Small intestine (tissue), 7 donors: ENCODE measurements at regions not wholly inside any gene's neighbourhood (a gene's known extent, or its start where the extent isn't known, plus 50 kb on each side); places are given as distances from the start of the nearest gene placed in this dataset.

Experiments
- DNase-seq, 2 donors: peaks; one replicate each; pipeline versions ENCODE4 v3.0.0 to v3.0.0-alpha.2; 2013
- FAIRE-seq: peaks from 2 replicates; lab custom pipeline; 2012; peaks lifted over from hg19 to GRCh38; lab: Jason Lieb, UNC
- H3K27ac ChIP-seq, 3 donors: one replicate each; pipeline ENCODE4 v1.5.1; 2013; ENCODE audit warnings: low read length in 2 of 3, mild to moderate bottlenecking in 2 of 3, control low read depth in 1 of 3, inconsistent platforms in 1 of 3, low read depth in 1 of 3, moderate library complexity in 1 of 3
- H3K27me3 ChIP-seq, 3 donors: one replicate each; pipeline ENCODE4 v1.6.1; 2013; ENCODE audit warnings: low read length in 3 of 3, inconsistent platforms in 1 of 3; ENCODE audit not compliant: control insufficient read depth in 3 of 3, insufficient read depth in 3 of 3
- H3K36me3 ChIP-seq, 3 donors: one replicate each; pipeline ENCODE4 v1.6.1; 2013; ENCODE audit warnings: low read length in 3 of 3, inconsistent platforms in 1 of 3, low read depth in 1 of 3, mild to moderate bottlenecking in 1 of 3, moderate library complexity in 1 of 3; ENCODE audit not compliant: control insufficient read depth in 3 of 3, insufficient read depth in 2 of 3
- H3K4me1 ChIP-seq, 3 donors: one replicate each; pipeline ENCODE4 v1.6.1; 2013; ENCODE audit warnings: low read length in 2 of 3, inconsistent platforms in 1 of 3, low read depth in 1 of 3, mild to moderate bottlenecking in 1 of 3, moderate library complexity in 1 of 3; ENCODE audit not compliant: control insufficient read depth in 3 of 3, insufficient read depth in 2 of 3
- H3K4me3 ChIP-seq, 3 donors: one replicate each; pipeline ENCODE4 v1.5.1; 2013; ENCODE audit warnings: low read length in 3 of 3, control low read depth in 1 of 3, inconsistent platforms in 1 of 3, low read depth in 1 of 3, mild to moderate bottlenecking in 1 of 3, moderate library complexity in 1 of 3
- H3K9me3 ChIP-seq, 2 donors: one replicate each; pipeline ENCODE4 v1.6.1; 2013; ENCODE audit warnings: low read depth in 1 of 2, low read length in 1 of 2; ENCODE audit not compliant: control insufficient read depth in 2 of 2, insufficient read depth in 1 of 2
- WGBS, 3 donors: extraction: QIAGEN DNeasy Blood & Tissue Kit; methylation state at CpG; one replicate each; pipeline ENCODE4 v1.1.7; 2013; 5-methylcytosine and 5-hydroxymethylcytosine counted together
- donor health status: healthy with polysubstance abuse.
- donor health status: control.
- donor health status: control.
- donor health status: Bipolar disorder and iron deficiency.
- donor health status: healthy.

GRCh38 chr10:31659665-31660064, 269.0 kb downstream of the ARHGAP12 start:
- no peak overlapping the region for H3K4me3 ChIP-seq
- no peaks in the 10 kb centered on the region for H3K9me3 ChIP-seq
- H3K36me3 ChIP-seq, result no peaks in the 10 kb centered on the region
- no peak overlapping the region for H3K27ac ChIP-seq
- no peaks in the 10 kb centered on the region for H3K27me3 ChIP-seq
- 62 to 68% (median 63%) methylated on average over 4 of the region's 4 CpGs for WGBS, 3 donors
- FAIRE-seq, result no peak
- H3K4me1 ChIP-seq, result no peaks in the 10 kb centered on the region
- no peak for DNase-seq

- DNase-seq, result no peak
- FAIRE-seq, result no peak
- no peaks in the 10 kb centered on the region for H3K27me3 ChIP-seq
- H3K9me3 ChIP-seq, result no peaks in the 10 kb centered on the region
- no peaks in the 10 kb centered on the region for H3K36me3 ChIP-seq
- no peak overlapping the region for H3K27ac ChIP-seq
- H3K4me3 ChIP-seq, result no peak overlapping the region
- 56 to 80% (median 79%) methylated on average over 2 of the region's 2 CpGs for WGBS, 3 donors
- H3K4me1 ChIP-seq, result no peaks in the 10 kb centered on the region
These were observed 271.2 kb downstream of the ARHGAP12 start for GRCh38 chr10:31657434-31657872.

GRCh38 chr10:31656851-31657433, 271.7 kb downstream of the ARHGAP12 start:
- Histone ChIP-seq H3K36me3 (no peaks in the 10 kb centered on the region), H3K4me3 (no peak overlapping the region), H3K27ac (no peak overlapping the region), H3K27me3 (no peaks in the 10 kb centered on the region), H3K9me3 (no peaks in the 10 kb centered on the region), H3K4me1 (no peaks in the 10 kb centered on the region)
- WGBS, 3 donors, result 40 to 43% (median 42%) methylated on average over 1 of the region's 1 CpG
- DNase-seq, result no peak
- no peak for FAIRE-seq

GRCh38 chr10:31652038-31652437, 276.6 kb downstream of the ARHGAP12 start:
- Histone ChIP-seq H3K4me1 (no peaks in the 10 kb centered on the region), H3K4me3 (no peak overlapping the region), H3K27me3 (no peaks in the 10 kb centered on the region), H3K27ac (no peak overlapping the region), H3K36me3 (no peaks in the 10 kb centered on the region), H3K9me3 (no peaks in the 10 kb centered on the region)
- no peak for DNase-seq
- no peak for FAIRE-seq
- WGBS, 3 donors, result 95 to 97% (median 97%) methylated on average over 1 of the region's 1 CpG

GRCh38 chr10:31650010-31650409, 278.6 kb downstream of the ARHGAP12 start:
- WGBS, 3 donors, result 50 to 82% (median 78%) methylated on average over 8 of the region's 8 CpGs
- Histone ChIP-seq H3K4me3 (no peak overlapping the region), H3K4me1 (no peaks in the 10 kb centered on the region), H3K36me3 (no peaks in the 10 kb centered on the region), H3K27ac (peak overlapping the region in 1 of 3 donors; percentile 44), H3K27me3 (no peaks in the 10 kb centered on the region), H3K9me3 (no peaks in the 10 kb centered on the region)
- FAIRE-seq (no peak), DNase-seq (peak in 1 of 2 donors; percentile 5)

GRCh38 chr10:31648966-31649365, 279.7 kb downstream of the ARHGAP12 start:
- Histone ChIP-seq H3K27ac (no peak overlapping the region), H3K36me3 (no peaks in the 10 kb centered on the region), H3K9me3 (no peaks in the 10 kb centered on the region), H3K27me3 (no peaks in the 10 kb centered on the region), H3K4me3 (no peak overlapping the region), H3K4me1 (no peaks in the 10 kb centered on the region)
- 68 to 77% (median 75%) methylated on average over 8 of the region's 8 CpGs for WGBS, 3 donors
- FAIRE-seq (no peak), DNase-seq (no peak)

- Histone ChIP-seq H3K27ac (no peak overlapping the region), H3K9me3 (no peaks in the 10 kb centered on the region), H3K4me1 (no peaks in the 10 kb centered on the region), H3K27me3 (no peaks in the 10 kb centered on the region), H3K4me3 (no peak overlapping the region), H3K36me3 (no peaks in the 10 kb centered on the region)
- no peak for DNase-seq
- FAIRE-seq, result no peak
- 72 to 81% (median 79%) methylated on average over 5 of the region's 5 CpGs for WGBS, 3 donors
These were observed 280.8 kb downstream of the ARHGAP12 start for GRCh38 chr10:31647861-31648260.

GRCh38 chr10:31646519-31646918, 282.1 kb downstream of the ARHGAP12 start:
- H3K27ac ChIP-seq, result no peak overlapping the region
- no peaks in the 10 kb centered on the region for H3K4me1 ChIP-seq
- FAIRE-seq (no peak), DNase-seq (no peak)
- WGBS, 3 donors, result 80 to 95% (median 89%) methylated on average over 4 of the region's 4 CpGs
- no peak overlapping the region for H3K4me3 ChIP-seq
- no peaks in the 10 kb centered on the region for H3K36me3 ChIP-seq
- no peaks in the 10 kb centered on the region for H3K9me3 ChIP-seq
- H3K27me3 ChIP-seq, result no peaks in the 10 kb centered on the region

- FAIRE-seq, result no peak
- no peak for DNase-seq
- Histone ChIP-seq H3K27me3 (no peaks in the 10 kb centered on the region), H3K36me3 (no peaks in the 10 kb centered on the region), H3K4me1 (no peaks in the 10 kb centered on the region), H3K4me3 (no peak overlapping the region), H3K9me3 (no peaks in the 10 kb centered on the region), H3K27ac (no peak overlapping the region)
- 82 to 91% (median 82%) methylated on average over 6 of the region's 6 CpGs for WGBS, 3 donors
These were observed 282.8 kb downstream of the ARHGAP12 start for GRCh38 chr10:31645786-31646185.
